Gastroesophageal sphincter (tissue), 4 donors: ENCODE measurements at regions not wholly inside any gene's neighbourhood (a gene's known extent, or its start where the extent isn't known, plus 50 kb on each side); places are given as distances from the start of the nearest gene placed in this dataset.

Source experiments
- ATAC-seq: fragments of 150-250 bp; one replicate; pipeline ENCODE4 v1.9.1; 2016; ENCODE audit warnings: mild to moderate bottlenecking, moderate library complexity
- H3K27ac ChIP-seq, 4 donors: fragments of 200-600 bp; sonication (generic) in 3 of 4; 1 replicate in 3 of 4; 2 replicates in 1 of 4; pipeline ENCODE4 v1.5.1; 2016 to 2019
- H3K27me3 ChIP-seq: fragments of 200-600 bp; sonication (generic); one replicate; pipeline ENCODE4 v1.5.1; 2019
- H3K36me3 ChIP-seq, 2 donors: fragments of 200-600 bp; sonication (generic); one replicate each; pipeline ENCODE4 v1.5.1; 2019; ENCODE audit warnings: control low read depth in 1 of 2
- H3K4me1 ChIP-seq, 3 donors: fragments of 200-600 bp; sonication (generic); 1 replicate in 2 of 3; 2 replicates in 1 of 3; pipeline ENCODE4 v1.5.1; 2016 to 2019; ENCODE audit warnings: control low read depth in 2 of 3
- H3K4me3 ChIP-seq, 2 donors: fragments of 200-600 bp; sonication (generic); one replicate each; pipeline ENCODE4 v1.5.1; 2019; ENCODE audit warnings: mild to moderate bottlenecking in 1 of 2, moderate library complexity in 1 of 2
- H3K9me3 ChIP-seq, 3 donors: fragments of 200-600 bp; sonication (generic); one replicate each; pipeline ENCODE4 v1.5.1; 2017 to 2019; ENCODE audit warnings: control low read depth in 2 of 3
- EP300 ChIP-seq: sonication (generic); formaldehyde crosslinking; IDR thresholded peaks from one replicate; pipeline ENCODE4 v1.6.1; 2017; ENCODE audit warnings: antibody characterized with exemption, mild to moderate bottlenecking
- POLR2A ChIP-seq, 2 donors: fragments of 450-650 bp; IDR thresholded peaks; one replicate each; pipeline ENCODE4 v1.6.1; 2017; ENCODE audit warnings: antibody characterized with exemption in 2 of 2, mild to moderate bottlenecking in 2 of 2, moderate library complexity in 1 of 2
- POLR2AphosphoS5 ChIP-seq: sonication (generic); formaldehyde crosslinking; IDR thresholded peaks from one replicate; pipeline ENCODE4 v1.6.1; 2017; ENCODE audit warnings: antibody characterized with exemption
- WGBS, 2 donors: methylation state at CpG; one replicate each; pipeline ENCODE4 v1.1.5; 2018; ENCODE audit warnings: low coverage in 1 of 2; 5-methylcytosine and 5-hydroxymethylcytosine counted together
- TF ChIP-seq, protein P1 (sequence below), 4 experiments: fragments of 200-600 bp in 2 of 4; fragments of 450-650 bp in 2 of 4; sonication (generic) in 1 of 4; IDR thresholded peaks; one replicate each; pipeline ENCODE4 v1.5.1; 2017 to 2019; ENCODE audit warnings: antibody characterized with exemption in 4 of 4, mild to moderate bottlenecking in 2 of 4, moderate library complexity in 2 of 4

DNA sequence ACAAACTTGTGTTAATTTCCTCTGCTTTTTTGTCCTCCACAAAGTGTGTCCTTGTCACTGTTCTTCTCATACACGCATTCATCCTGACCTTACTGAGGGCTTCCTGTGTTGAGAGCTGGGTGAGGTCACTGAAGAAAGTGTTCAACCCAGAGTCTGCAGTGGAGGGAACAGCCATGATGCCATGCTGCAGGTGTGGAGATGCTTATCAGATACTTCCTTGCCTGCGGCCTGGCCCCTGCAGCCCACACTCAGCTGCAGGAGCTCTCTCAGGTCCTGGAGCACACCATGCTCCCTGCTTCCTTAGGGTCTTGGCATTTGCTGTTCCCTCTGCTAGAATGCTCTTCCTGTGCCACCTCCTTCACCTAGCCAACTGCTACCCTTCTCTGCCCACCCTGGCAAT is 108.1 kb upstream of the SPRY4 start:
- 63% methylated on average over 2 of the region's 2 CpGs; no CpG with 5 or more reads in 1 of the 2 donors for WGBS, 2 donors
- H3K4me3 ChIP-seq = no peak overlapping the region
- H3K9me3 ChIP-seq = no peaks in the 10 kb centered on the region
- peaks cover 0 to 20% (median 0%) of the 10 kb centered on the region in 3 donors for H3K4me1 ChIP-seq
- no peaks in the 10 kb centered on the region for H3K36me3 ChIP-seq
- TF ChIP-seq, protein P1, sequence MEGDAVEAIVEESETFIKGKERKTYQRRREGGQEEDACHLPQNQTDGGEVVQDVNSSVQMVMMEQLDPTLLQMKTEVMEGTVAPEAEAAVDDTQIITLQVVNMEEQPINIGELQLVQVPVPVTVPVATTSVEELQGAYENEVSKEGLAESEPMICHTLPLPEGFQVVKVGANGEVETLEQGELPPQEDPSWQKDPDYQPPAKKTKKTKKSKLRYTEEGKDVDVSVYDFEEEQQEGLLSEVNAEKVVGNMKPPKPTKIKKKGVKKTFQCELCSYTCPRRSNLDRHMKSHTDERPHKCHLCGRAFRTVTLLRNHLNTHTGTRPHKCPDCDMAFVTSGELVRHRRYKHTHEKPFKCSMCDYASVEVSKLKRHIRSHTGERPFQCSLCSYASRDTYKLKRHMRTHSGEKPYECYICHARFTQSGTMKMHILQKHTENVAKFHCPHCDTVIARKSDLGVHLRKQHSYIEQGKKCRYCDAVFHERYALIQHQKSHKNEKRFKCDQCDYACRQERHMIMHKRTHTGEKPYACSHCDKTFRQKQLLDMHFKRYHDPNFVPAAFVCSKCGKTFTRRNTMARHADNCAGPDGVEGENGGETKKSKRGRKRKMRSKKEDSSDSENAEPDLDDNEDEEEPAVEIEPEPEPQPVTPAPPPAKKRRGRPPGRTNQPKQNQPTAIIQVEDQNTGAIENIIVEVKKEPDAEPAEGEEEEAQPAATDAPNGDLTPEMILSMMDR (IDR thresholded peaks at IDR 0.05) = no peak
- TF ChIP-seq EP300 = no peak
- no peak for TF ChIP-seq POLR2AphosphoS5
- TF ChIP-seq POLR2A (IDR thresholded peaks at IDR 0.05) = no peak
- peak; percentile 29 for ATAC-seq
- no peak overlapping the region for H3K27ac ChIP-seq
- H3K27me3 ChIP-seq = no peaks in the 10 kb centered on the region

DNA sequence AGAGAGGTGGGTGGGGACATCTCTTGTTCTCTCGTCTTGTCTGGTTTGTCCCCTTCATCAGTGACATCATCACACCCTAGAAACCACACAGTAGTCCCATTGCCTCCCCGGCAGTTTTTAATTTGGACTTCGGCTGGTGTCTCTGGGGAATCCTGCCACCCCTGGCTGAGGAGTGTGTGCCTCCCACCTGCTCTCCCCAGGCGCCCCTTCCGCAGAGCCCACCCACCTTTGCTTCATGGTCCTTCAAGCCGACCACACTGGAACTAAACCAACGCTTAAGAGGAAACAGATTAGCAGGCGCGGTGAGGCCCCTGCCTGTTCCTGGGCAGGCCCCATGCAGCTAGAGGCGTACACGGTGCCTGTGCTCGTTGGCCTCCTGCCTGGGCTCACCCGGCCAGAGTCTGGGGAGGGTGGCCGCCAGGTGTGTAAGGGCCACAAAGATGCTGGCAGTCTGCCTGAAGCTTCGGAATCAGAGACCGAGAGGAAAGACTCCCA is 107.6 kb upstream of the SPRY4 start:
- Histone ChIP-seq H3K36me3 (no peaks in the 10 kb centered on the region), H3K9me3 (no peaks in the 10 kb centered on the region), H3K4me3 (no peak overlapping the region), H3K27me3 (no peaks in the 10 kb centered on the region), H3K27ac (no peak overlapping the region), H3K4me1 (peaks cover 0 to 20% (median 0%) of the 10 kb centered on the region in 3 donors)
- ATAC-seq = no peak
- 49 to 85% methylated on average over 3 to 9 of the region's 16 CpGs for WGBS, 2 donors
- TF ChIP-seq POLR2A (IDR thresholded peaks at IDR 0.05) = no peak
- TF ChIP-seq EP300 = no peak
- TF ChIP-seq, protein P1 (IDR thresholded peaks at IDR 0.05) = no peak
- TF ChIP-seq POLR2AphosphoS5 = no peak

DNA sequence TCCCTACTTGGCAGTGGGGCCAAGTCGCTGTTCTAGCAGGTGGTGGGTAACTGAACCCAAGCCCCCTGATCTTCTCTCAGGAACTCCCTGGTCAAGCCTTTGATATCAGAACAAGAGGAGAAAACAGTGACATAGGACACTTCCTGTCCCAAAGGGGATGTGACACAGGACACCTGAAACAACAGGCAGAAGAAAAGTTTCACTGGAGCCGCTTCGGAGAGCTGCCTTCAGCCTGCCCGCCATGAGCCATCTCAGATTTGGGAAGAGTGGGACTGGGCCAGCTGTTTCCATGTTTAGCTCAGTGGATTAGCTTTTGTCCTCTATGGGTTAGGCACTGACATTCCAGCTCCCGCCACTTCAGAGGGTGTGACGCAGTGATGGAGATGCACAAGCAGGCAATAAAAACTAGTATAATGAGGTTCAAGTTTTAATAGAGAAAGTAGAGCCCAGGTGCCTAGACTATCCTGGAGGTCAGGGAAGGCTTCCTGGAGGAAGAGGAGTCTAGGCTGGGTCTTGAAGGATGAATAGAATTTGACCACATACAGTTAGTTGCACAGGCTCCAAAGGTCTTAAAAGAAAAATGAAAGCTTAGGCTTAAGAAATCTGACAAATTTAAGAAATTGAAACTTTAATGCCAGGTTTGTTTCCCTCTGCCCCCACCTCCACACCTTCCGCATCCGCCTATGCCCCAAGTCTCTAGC is 104.1 kb upstream of the SPRY4 start:
- Histone ChIP-seq H3K27me3 (no peaks in the 10 kb centered on the region), H3K9me3 (no peaks in the 10 kb centered on the region), H3K36me3 (no peaks in the 10 kb centered on the region), H3K27ac (no peak overlapping the region), H3K4me3 (no peak overlapping the region), H3K4me1 (peaks cover 0 to 26% (median 0%) of the 10 kb centered on the region in 3 donors)
- WGBS, 2 donors = 96 to 100% methylated on average over 2 to 5 of the region's 8 CpGs
- no peak for ATAC-seq
- TF ChIP-seq, protein P1 (IDR thresholded peaks at IDR 0.05) = no peak
- TF ChIP-seq EP300 = no peak
- TF ChIP-seq POLR2A (IDR thresholded peaks at IDR 0.05) = no peak
- TF ChIP-seq POLR2AphosphoS5 = no peak

DNA sequence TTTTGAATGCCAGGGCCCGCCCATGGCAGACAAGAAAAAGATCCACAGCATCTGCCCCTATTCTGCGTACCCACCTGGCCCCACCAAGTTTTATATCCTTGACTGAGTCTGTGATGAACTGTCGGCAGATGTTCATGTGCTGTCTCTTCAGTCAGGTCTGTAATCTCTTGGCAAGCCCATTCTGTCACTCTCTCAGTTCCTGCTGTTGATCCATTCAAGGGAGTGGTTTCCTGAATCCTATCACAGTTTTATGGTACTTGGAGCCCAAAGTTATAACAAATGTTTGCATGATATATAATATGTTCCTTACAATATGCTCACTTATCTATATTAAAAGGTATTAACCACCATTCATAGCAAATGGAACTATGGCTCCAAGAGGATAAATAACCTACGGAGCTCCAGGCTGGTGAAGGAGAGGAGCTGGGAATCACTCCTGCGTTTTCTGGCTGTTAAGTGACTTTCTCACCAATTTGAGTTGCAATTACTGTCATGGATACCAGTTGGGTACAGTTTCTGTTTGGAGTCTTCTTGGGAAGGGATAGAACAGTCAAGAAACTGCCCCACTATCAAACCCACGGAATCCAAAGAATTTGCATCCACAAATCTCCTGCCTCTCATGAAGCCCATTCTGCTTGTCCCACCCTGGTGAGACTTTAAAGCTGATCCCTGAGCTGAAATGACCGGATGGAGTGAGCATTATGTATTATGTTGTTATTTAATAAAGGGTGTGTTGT is 103.4 kb upstream of the SPRY4 start:
- no peaks in the 10 kb centered on the region for H3K36me3 ChIP-seq
- no peaks in the 10 kb centered on the region for H3K27me3 ChIP-seq
- no peak for ATAC-seq
- H3K9me3 ChIP-seq = no peaks in the 10 kb centered on the region
- TF ChIP-seq EP300 (no peak), POLR2AphosphoS5 (no peak)
- TF ChIP-seq, protein P1 (IDR thresholded peaks at IDR 0.05) = no peak
- peaks cover 0 to 20% (median 0%) of the 10 kb centered on the region in 3 donors for H3K4me1 ChIP-seq
- 84 to 90% methylated on average over 6 to 7 of the region's 7 CpGs for WGBS, 2 donors
- H3K4me3 ChIP-seq = no peak overlapping the region
- no peak overlapping the region for H3K27ac ChIP-seq
